ENCODE measurements at regions not wholly inside any gene's neighbourhood (a gene's known extent, or its start where the extent isn't known, plus 50 kb on each side); places are given as distances from the start of the nearest gene placed in this dataset.

GRCh38 chr20:7523288-7523687 is 417.0 kb downstream of the HAO1 start:
- TF ChIP-seq EZH2 (IDR thresholded peaks at IDR 0.05; ENCODE audit: borderline replicate concordance, insufficient read depth, low read depth, low read length, poor library complexity, severe bottlenecking): no peak
- no peak overlapping the region for H3K4me3 Mint-ChIP-seq
- no peaks in the 10 kb centered on the region for H3K4me1 Mint-ChIP-seq
- Histone ChIP-seq H4K20me1 (ENCODE audit: control insufficient read depth, insufficient read depth, low read length, poor library complexity, severe bottlenecking) (no peaks in the 10 kb centered on the region), H3K27me3 (replicated peaks in 1 of 4; ENCODE audit: control extremely low read depth in 1 of 4, control insufficient read depth in 3 of 4, insufficient read depth in 4 of 4, low read length in 3 of 4) (no peaks in the 10 kb centered on the region), H3K4me3 (ENCODE audit: control extremely low read depth in 1 of 5, extremely low read depth in 1 of 5, insufficient read depth in 1 of 5, low read depth in 2 of 5, low read length in 4 of 5) (no peak overlapping the region), H3K27ac (ENCODE audit: low read length in 2 of 2) (no peak overlapping the region), H3K4me2 (replicated peaks; ENCODE audit: low read depth, low read length, poor library complexity, severe bottlenecking) (no peak overlapping the region), H3K79me2 (ENCODE audit: control insufficient read depth, insufficient read depth, low read length) (no peaks in the 10 kb centered on the region), H3K9me3 (ENCODE audit: control extremely low read depth in 1 of 3, control insufficient read depth in 2 of 3, insufficient read depth in 1 of 3, low read length in 2 of 3) (no peaks in the 10 kb centered on the region), H3K36me3 (replicated peaks in 1 of 2; ENCODE audit: control extremely low read depth in 1 of 2, control insufficient read depth in 1 of 2, extremely low read depth in 1 of 2, insufficient read depth in 2 of 2, low read length in 1 of 2) (no peaks in the 10 kb centered on the region), H3K4me1 (ENCODE audit: control insufficient read depth in 2 of 2, insufficient read depth in 2 of 2, low read length in 2 of 2) (no peaks in the 10 kb centered on the region), H2AFZ (ENCODE audit: insufficient read depth, low read depth, low read length, poor library complexity, severe bottlenecking) (no peak overlapping the region), H3K9ac (ENCODE audit: low read length) (no peak overlapping the region)
- H3K9me3 Mint-ChIP-seq (ENCODE audit: insufficient read depth): peaks cover 2% of the 10 kb centered on the region
- no peak overlapping the region for H3K27ac Mint-ChIP-seq
- ChIA-PET POLR2A (no interaction called here), CTCF (no interaction called here)
- ATAC-seq (ENCODE audit: low read depth): no peak
- intact Hi-C loops (cut with micrococcal nuclease): no loop called here
- no peaks in the 10 kb centered on the region for H3K27me3 Mint-ChIP-seq
- DNase-seq: no peak

- no peak overlapping the region for H3K4me3 Mint-ChIP-seq
- POLR2A ChIA-PET: no interaction called here
These were observed 400.2 kb downstream of the HAO1 start for GRCh38 chr20:7540018-7540417.

More at GRCh38 chr20:7540018-7540417, 400.2 kb downstream of the HAO1 start:
- Mint-ChIP-seq H3K9me3 (ENCODE audit: insufficient read depth) (no peaks in the 10 kb centered on the region), H3K4me1 (no peaks in the 10 kb centered on the region), H3K27me3 (no peaks in the 10 kb centered on the region), H3K27ac (no peak overlapping the region)
- H3K27ac ChIP-seq (ENCODE audit: low read length in 2 of 2): no peak overlapping the region
- no peak overlapping the region for H3K4me2 ChIP-seq (replicated peaks; ENCODE audit: low read depth, low read length, poor library complexity, severe bottlenecking)
- TF ChIP-seq EZH2 (IDR thresholded peaks at IDR 0.05; ENCODE audit: borderline replicate concordance, insufficient read depth, low read depth, low read length, poor library complexity, severe bottlenecking): no peak
- TF ChIP-seq CTCF (IDR thresholded peaks at IDR 0.05): no peak
- H3K79me2 ChIP-seq (ENCODE audit: control insufficient read depth, insufficient read depth, low read length): no peaks in the 10 kb centered on the region
- no peaks in the 10 kb centered on the region for H4K20me1 ChIP-seq (ENCODE audit: control insufficient read depth, insufficient read depth, low read length, poor library complexity, severe bottlenecking)
- no peak for DNase-seq
- no peaks in the 10 kb centered on the region for H3K9me3 ChIP-seq (ENCODE audit: control extremely low read depth in 1 of 3, control insufficient read depth in 2 of 3, insufficient read depth in 1 of 3, low read length in 2 of 3)
- no peaks in the 10 kb centered on the region for H3K27me3 ChIP-seq (replicated peaks in 1 of 4; ENCODE audit: control extremely low read depth in 1 of 4, control insufficient read depth in 3 of 4, insufficient read depth in 4 of 4, low read length in 3 of 4)
- no peak overlapping the region for H3K4me3 ChIP-seq (ENCODE audit: control extremely low read depth in 1 of 5, extremely low read depth in 1 of 5, insufficient read depth in 1 of 5, low read depth in 2 of 5, low read length in 4 of 5)
- intact Hi-C loops (cut with micrococcal nuclease): no loop called here
- no peaks in the 10 kb centered on the region for H3K36me3 ChIP-seq (replicated peaks in 1 of 2; ENCODE audit: control extremely low read depth in 1 of 2, control insufficient read depth in 1 of 2, extremely low read depth in 1 of 2, insufficient read depth in 2 of 2, low read length in 1 of 2)
- H3K9ac ChIP-seq (ENCODE audit: low read length): no peak overlapping the region
- no peaks in the 10 kb centered on the region for H3K4me1 ChIP-seq (ENCODE audit: control insufficient read depth in 2 of 2, insufficient read depth in 2 of 2, low read length in 2 of 2)
- CTCF ChIA-PET: no interaction called here
- no peak for ATAC-seq (ENCODE audit: low read depth)
- no peak overlapping the region for H2AFZ ChIP-seq (ENCODE audit: insufficient read depth, low read depth, low read length, poor library complexity, severe bottlenecking)

All from B cell (primary cell).